Loucy (cell line): ENCODE measurements at regions not wholly inside any gene's neighbourhood (a gene's known extent, or its start where the extent isn't known, plus 50 kb on each side); places are given as distances from the start of the nearest gene placed in this dataset.
"Not testable (repeated sequence)": the region's sequence is repeated elsewhere in the genome, so short reads cannot be mapped to it uniquely, and the experiment has no call there.

Experiments used
- CTCF ChIP-seq: fragments of 200-600 bp; sonication (generic); conservative IDR thresholded peaks from 2 replicates; pipeline ENCODE4 v1.5.1; 2014; ENCODE audit warnings: mild to moderate bottlenecking, antibody characterized with exemption, low read length
- EZH2phosphoT487 ChIP-seq: fragments of 200-600 bp; IDR thresholded peaks from 2 replicates; pipeline ENCODE4 v1.6.1; 2018; ENCODE audit warnings: antibody characterized with exemption, mild to moderate bottlenecking, moderate library complexity, borderline replicate concordance

DNA sequence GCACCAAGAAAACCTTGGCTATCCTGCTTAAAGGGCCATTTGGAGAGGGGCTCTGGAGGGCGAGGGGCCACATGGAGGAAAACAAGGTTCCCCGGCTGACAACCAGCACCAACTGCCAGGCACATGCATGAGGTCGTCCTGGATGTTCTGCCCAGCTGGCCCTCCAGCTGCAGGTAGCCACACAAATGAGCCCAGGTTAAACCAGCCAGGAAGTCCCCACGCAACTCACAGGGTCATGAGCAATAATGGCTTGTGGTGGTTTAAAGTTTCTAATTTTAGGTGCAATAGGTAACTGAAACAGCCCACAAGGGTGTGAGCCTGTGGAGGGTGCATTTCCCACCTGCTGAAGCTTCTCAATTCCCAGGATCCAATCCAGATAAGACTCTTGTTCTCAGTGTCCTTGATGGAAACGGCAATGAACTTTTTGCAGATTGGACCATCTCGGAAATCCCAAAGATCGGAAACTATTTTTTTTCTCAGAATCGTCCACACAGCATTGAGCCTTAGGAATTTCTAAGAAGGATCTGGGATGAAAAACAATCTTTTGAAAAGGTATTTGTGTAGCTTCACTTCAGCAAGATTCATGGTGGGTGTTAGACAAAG lies 123.2 kb downstream of the UNC93B1 start:
- TF ChIP-seq CTCF, EZH2phosphoT487: not testable (repeated sequence)
